GM21717 (cell line): ENCODE measurements at regions not wholly inside any gene's neighbourhood (a gene's known extent, or its start where the extent isn't known, plus 50 kb on each side); places are given as distances from the start of the nearest gene placed in this dataset.
"Not testable (repeated sequence)": the region's sequence is repeated elsewhere in the genome, so short reads cannot be mapped to it uniquely, and the experiment has no call there.

Source experiments
- ATAC-seq: cut with Tn5 transposase; IDR thresholded peaks from one replicate; pipeline ENCODE4 v1.9.1; 2021; ENCODE audit warnings: mild to moderate bottlenecking, moderate library complexity; ENCODE audit not compliant: unreplicated experiment

GRCh38 chr4:62560858-62561257 lies 1360.7 kb downstream of the ADGRL3 start:
- ATAC-seq: no peak

- no peak for ATAC-seq
These were observed 1350.0 kb downstream of the ADGRL3 start for GRCh38 chr4:62550121-62550520.

- ATAC-seq: no peak
These were observed 1349.5 kb downstream of the ADGRL3 start for GRCh38 chr4:62549601-62550000.

GRCh38 chr4:62548765-62549164 lies 1348.6 kb downstream of the ADGRL3 start:
- no peak for ATAC-seq

- ATAC-seq: no peak
These were observed 1348.0 kb downstream of the ADGRL3 start for GRCh38 chr4:62548108-62548524.

- ATAC-seq: no peak
These were observed 1344.3 kb downstream of the ADGRL3 start for GRCh38 chr4:62544428-62544827.

- no peak for ATAC-seq
These were observed 1342.9 kb downstream of the ADGRL3 start for GRCh38 chr4:62543002-62543401.

GRCh38 chr4:62533573-62533972 lies 1333.4 kb downstream of the ADGRL3 start:
- ATAC-seq: no peak

- no peak for ATAC-seq
These were observed 1331.6 kb downstream of the ADGRL3 start for GRCh38 chr4:62531731-62532130.

GRCh38 chr4:62531264-62531663 lies 1331.1 kb downstream of the ADGRL3 start:
- no peak for ATAC-seq

GRCh38 chr4:62528874-62529273 lies 1328.7 kb downstream of the ADGRL3 start:
- no peak for ATAC-seq

- no peak for ATAC-seq
These were observed 1326.5 kb downstream of the ADGRL3 start for GRCh38 chr4:62526671-62527070.

- ATAC-seq: no peak
These were observed 1323.1 kb downstream of the ADGRL3 start for GRCh38 chr4:62523256-62523655.

- ATAC-seq: no peak
These were observed 1322.1 kb downstream of the ADGRL3 start for GRCh38 chr4:62522273-62522672.

GRCh38 chr4:62517716-62518115 lies 1317.6 kb downstream of the ADGRL3 start:
- no peak for ATAC-seq

GRCh38 chr4:62513306-62513705 lies 1313.2 kb downstream of the ADGRL3 start:
- ATAC-seq: no peak

GRCh38 chr4:62512271-62512670 lies 1312.1 kb downstream of the ADGRL3 start:
- ATAC-seq: no peak

GRCh38 chr4:62510228-62510627 lies 1310.1 kb downstream of the ADGRL3 start:
- no peak for ATAC-seq

- no peak for ATAC-seq
These were observed 1300.2 kb downstream of the ADGRL3 start for GRCh38 chr4:62500296-62500695.

- ATAC-seq: no peak
These were observed 1294.9 kb downstream of the ADGRL3 start for GRCh38 chr4:62495032-62495431.

GRCh38 chr4:62491756-62492155 lies 1291.6 kb downstream of the ADGRL3 start:
- ATAC-seq: not testable (repeated sequence)

GRCh38 chr4:62490635-62491034 lies 1290.5 kb downstream of the ADGRL3 start:
- no peak for ATAC-seq

- ATAC-seq: no peak
These were observed 1286.9 kb downstream of the ADGRL3 start for GRCh38 chr4:62487016-62487415.

- ATAC-seq: no peak
These were observed 1284.2 kb downstream of the ADGRL3 start for GRCh38 chr4:62484357-62484756.
